GM21360 (cell line): ENCODE measurements at regions not wholly inside any gene's neighbourhood (a gene's known extent, or its start where the extent isn't known, plus 50 kb on each side); places are given as distances from the start of the nearest gene placed in this dataset.

Experiments used
- ATAC-seq: cut with Tn5 transposase; IDR thresholded peaks from one replicate; pipeline ENCODE4 v1.9.1; 2021; ENCODE audit warnings: mild to moderate bottlenecking, moderate library complexity; ENCODE audit not compliant: unreplicated experiment

- no peak for ATAC-seq
These were observed 317.6 kb downstream of the LRIG3 start for GRCh38 chr12:58602736-58603135.

- no peak for ATAC-seq
These were observed 312.5 kb downstream of the LRIG3 start for GRCh38 chr12:58607805-58608204.

- no peak for ATAC-seq
These were observed 311.6 kb downstream of the LRIG3 start for GRCh38 chr12:58608711-58609110.

GRCh38 chr12:58615047-58615446, 305.3 kb downstream of the LRIG3 start:
- no peak for ATAC-seq

- no peak for ATAC-seq
These were observed 304.7 kb downstream of the LRIG3 start for GRCh38 chr12:58615576-58615975.

GRCh38 chr12:58616618-58617017, 303.7 kb downstream of the LRIG3 start:
- no peak for ATAC-seq

- no peak for ATAC-seq
These were observed 299.2 kb downstream of the LRIG3 start for GRCh38 chr12:58621126-58621525.

- ATAC-seq: no peak
These were observed 290.9 kb downstream of the LRIG3 start for GRCh38 chr12:58629376-58629775.

- no peak for ATAC-seq
These were observed 286.8 kb downstream of the LRIG3 start for GRCh38 chr12:58633479-58633878.

GRCh38 chr12:58639318-58639934, 280.9 kb downstream of the LRIG3 start:
- ATAC-seq: no peak

- no peak for ATAC-seq
These were observed 280.0 kb downstream of the LRIG3 start for GRCh38 chr12:58640314-58640713.

- no peak for ATAC-seq
These were observed 274.4 kb downstream of the LRIG3 start for GRCh38 chr12:58645946-58646345.

- no peak for ATAC-seq
These were observed 272.8 kb downstream of the LRIG3 start for GRCh38 chr12:58647495-58647894.

- ATAC-seq: no peak
These were observed 272.1 kb downstream of the LRIG3 start for GRCh38 chr12:58648176-58648575.

- ATAC-seq: no peak
These were observed 268.5 kb downstream of the LRIG3 start for GRCh38 chr12:58651850-58652249.

- no peak for ATAC-seq
These were observed 266.3 kb downstream of the LRIG3 start for GRCh38 chr12:58654021-58654420.

- no peak for ATAC-seq
These were observed 264.9 kb downstream of the LRIG3 start for GRCh38 chr12:58655375-58655774.

- ATAC-seq: no peak
These were observed 263.9 kb downstream of the LRIG3 start for GRCh38 chr12:58656254-58657009.

- ATAC-seq: no peak
These were observed 263.1 kb downstream of the LRIG3 start for GRCh38 chr12:58657190-58657589.

- ATAC-seq: no peak
These were observed 254.9 kb downstream of the LRIG3 start for GRCh38 chr12:58665375-58665774.

GRCh38 chr12:58668233-58668632, 252.1 kb downstream of the LRIG3 start:
- ATAC-seq: no peak

- ATAC-seq: no peak
These were observed 251.4 kb downstream of the LRIG3 start for GRCh38 chr12:58668871-58669270.

GRCh38 chr12:58670623-58671022, 249.7 kb downstream of the LRIG3 start:
- no peak for ATAC-seq
